ENCODE measurements at regions not wholly inside any gene's neighbourhood (a gene's known extent, or its start where the extent isn't known, plus 50 kb on each side); places are given as distances from the start of the nearest gene placed in this dataset.

- TF ChIP-seq, protein P1, sequence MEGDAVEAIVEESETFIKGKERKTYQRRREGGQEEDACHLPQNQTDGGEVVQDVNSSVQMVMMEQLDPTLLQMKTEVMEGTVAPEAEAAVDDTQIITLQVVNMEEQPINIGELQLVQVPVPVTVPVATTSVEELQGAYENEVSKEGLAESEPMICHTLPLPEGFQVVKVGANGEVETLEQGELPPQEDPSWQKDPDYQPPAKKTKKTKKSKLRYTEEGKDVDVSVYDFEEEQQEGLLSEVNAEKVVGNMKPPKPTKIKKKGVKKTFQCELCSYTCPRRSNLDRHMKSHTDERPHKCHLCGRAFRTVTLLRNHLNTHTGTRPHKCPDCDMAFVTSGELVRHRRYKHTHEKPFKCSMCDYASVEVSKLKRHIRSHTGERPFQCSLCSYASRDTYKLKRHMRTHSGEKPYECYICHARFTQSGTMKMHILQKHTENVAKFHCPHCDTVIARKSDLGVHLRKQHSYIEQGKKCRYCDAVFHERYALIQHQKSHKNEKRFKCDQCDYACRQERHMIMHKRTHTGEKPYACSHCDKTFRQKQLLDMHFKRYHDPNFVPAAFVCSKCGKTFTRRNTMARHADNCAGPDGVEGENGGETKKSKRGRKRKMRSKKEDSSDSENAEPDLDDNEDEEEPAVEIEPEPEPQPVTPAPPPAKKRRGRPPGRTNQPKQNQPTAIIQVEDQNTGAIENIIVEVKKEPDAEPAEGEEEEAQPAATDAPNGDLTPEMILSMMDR (conservative IDR thresholded peaks at IDR 0.05; ENCODE audit: low read depth, low read length) = no peak
- H3K4me3 ChIP-seq (ENCODE audit: low read depth, low read length) = no peak overlapping the region
- DNase-seq (ENCODE audit: low read depth) = no peak
Observed at GRCh38 chr2:103873716-103874351, 980.1 kb upstream of the POU3F3 start.

DNA sequence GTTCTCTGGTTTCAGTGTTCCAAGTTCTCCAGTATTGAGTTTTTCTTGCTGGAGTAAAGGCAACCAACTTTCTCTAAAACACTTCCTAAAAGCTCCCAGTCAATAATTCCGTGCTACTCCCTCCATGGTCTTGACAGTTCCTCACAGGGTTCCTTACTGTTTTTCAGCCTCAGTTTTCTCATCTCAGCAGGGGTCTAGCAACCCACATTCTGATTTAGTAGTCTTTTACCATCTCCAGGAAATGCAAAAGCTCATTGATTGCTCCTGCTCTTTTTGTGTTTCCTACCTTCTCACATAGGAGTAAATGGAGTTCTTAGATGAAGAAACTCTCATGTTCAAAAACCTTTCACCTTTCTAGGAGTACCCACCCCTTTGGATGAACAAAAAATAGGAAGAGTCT is 978.8 kb upstream of the POU3F3 start:
- H3K4me3 ChIP-seq (ENCODE audit: low read depth, low read length) = no peak overlapping the region
- TF ChIP-seq, protein P1 (conservative IDR thresholded peaks at IDR 0.05; ENCODE audit: low read depth, low read length) = no peak

GRCh38 chr2:103875531-103875930 is 978.4 kb upstream of the POU3F3 start:
- TF ChIP-seq, protein P1 (conservative IDR thresholded peaks at IDR 0.05; ENCODE audit: low read depth, low read length) = no peak
- no peak overlapping the region for H3K4me3 ChIP-seq (ENCODE audit: low read depth, low read length)
- no peak for DNase-seq (ENCODE audit: low read depth)

More for the DNA sequence above, 978.8 kb upstream of the POU3F3 start:
- DNase-seq (ENCODE audit: low read depth) = no peak

DNA sequence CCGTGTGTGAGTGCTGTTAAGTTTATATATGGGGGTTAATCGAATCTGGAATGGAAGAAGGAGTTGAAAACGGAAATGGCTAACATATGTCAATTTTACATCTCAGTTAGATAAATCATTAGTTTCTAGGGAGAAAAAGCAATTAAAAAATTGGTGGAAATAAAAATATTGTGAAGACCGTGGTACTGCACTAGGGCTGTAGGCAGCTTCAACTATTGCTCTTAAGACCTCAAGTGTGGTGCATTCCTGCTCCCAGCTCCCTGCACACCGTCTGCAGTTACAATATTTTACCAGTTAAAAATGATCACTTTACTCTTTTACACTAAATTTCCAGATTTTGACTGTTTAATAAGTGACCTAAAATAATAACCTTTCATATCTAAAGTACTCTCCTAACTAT is 977.3 kb upstream of the POU3F3 start:
- DNase-seq (ENCODE audit: low read depth) = no peak
- no peak overlapping the region for H3K4me3 ChIP-seq (ENCODE audit: low read depth, low read length)
- TF ChIP-seq, protein P1 (conservative IDR thresholded peaks at IDR 0.05; ENCODE audit: low read depth, low read length) = no peak

DNA sequence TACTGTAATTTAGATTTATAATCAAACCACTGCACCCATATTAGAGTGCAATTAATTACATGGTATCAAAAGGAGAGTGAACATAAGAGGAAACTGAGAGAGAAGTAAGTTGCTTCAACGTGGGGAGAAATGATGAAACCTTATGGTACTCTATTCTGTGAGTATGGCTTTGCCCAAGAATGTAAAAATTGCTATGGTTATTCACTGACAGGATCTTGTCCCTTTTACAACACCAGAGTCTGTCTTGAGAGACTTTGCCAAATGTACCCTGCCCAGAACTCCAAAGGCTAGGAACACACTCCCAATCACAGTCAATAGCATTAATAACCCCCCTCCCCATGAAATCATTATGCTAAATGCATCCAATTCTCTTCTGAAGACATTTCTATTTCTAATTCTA is 974.8 kb upstream of the POU3F3 start:
- no peak for DNase-seq (ENCODE audit: low read depth)

DNA sequence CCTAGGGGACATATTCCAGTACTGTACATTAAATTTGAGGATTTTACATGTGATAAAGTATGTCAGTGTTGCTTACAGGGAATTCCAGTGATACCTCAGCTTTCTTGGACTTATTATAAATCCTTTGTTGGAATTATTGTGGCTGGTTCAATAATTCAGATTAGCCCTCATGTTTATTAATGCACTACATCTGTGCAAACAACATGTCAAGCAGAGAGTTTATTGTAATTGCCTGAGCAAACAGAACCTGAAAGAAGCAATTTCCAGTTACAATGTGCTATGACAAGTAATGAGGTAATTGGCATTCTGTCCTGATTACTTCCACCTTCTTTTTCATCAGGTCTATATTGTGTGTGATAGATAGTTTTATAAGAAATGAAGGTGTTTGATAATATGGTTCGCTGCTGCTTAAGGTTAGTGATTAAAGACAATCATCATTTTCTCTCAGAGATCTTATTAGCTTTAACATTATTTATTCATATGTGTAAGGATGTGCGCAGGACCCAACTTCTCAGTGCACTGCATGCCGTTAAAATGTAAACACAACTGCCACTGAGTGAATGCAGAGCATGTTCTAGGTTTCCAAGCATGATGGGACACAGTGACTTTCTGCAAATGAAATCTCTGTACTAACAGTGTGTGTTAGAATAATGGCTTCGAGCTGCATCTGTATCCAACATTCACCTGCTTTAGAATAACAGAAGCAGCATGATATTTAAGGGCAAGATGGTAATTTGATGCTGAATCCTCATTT is 973.7 kb upstream of the POU3F3 start:
- DNase-seq (ENCODE audit: low read depth) = no peak
- H3K4me3 ChIP-seq (ENCODE audit: low read depth, low read length) = no peak overlapping the region
- TF ChIP-seq, protein P1 (conservative IDR thresholded peaks at IDR 0.05; ENCODE audit: low read depth, low read length) = no peak

More for the DNA sequence above, 974.8 kb upstream of the POU3F3 start:
- H3K4me3 ChIP-seq (ENCODE audit: low read depth, low read length) = no peak overlapping the region
- TF ChIP-seq, protein P1 (conservative IDR thresholded peaks at IDR 0.05; ENCODE audit: low read depth, low read length) = no peak

Data from choroid plexus epithelial cell (primary cell).